ENCODE measurements at regions not wholly inside any gene's neighbourhood (a gene's known extent, or its start where the extent isn't known, plus 50 kb on each side); places are given as distances from the start of the nearest gene placed in this dataset.
"Not testable (repeated sequence)": the region's sequence is repeated elsewhere in the genome, so short reads cannot be mapped to it uniquely, and the experiment has no call there.

GRCh38 chr1:220421508-220421907 is 106.4 kb upstream of the MARK1 start:
- DNase-seq = no peak
- intact Hi-C loops (cut with DNase I) = no loop called here

GRCh38 chr1:220420726-220421125 is 107.2 kb upstream of the MARK1 start:
- intact Hi-C loops (cut with DNase I) = no loop called here

DNA sequence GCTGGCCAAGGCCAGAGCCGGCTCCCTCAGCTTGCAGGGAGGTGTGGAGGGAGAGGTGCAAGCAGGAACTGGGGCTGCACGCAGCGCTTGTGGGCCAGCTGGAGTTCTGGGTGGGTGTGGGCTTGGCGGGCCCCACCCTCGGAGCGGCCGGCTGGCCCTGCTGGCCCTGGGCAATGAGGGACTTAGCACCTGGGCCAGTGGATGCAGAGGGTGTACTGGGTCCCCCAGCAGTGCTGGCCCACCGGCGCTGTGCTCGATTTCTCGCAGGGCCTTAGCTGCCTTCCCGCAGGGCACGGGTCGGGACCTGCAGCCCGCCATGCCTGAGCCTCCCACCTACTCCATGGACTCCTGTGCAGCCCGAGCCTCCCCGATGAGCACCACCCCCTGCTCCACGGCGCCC is 115.6 kb upstream of the MARK1 start:
- intact Hi-C loops (cut with DNase I); DNase-seq: not testable (repeated sequence)

More at GRCh38 chr1:220420726-220421125, 107.2 kb upstream of the MARK1 start:
- DNase-seq = no peak

DNA sequence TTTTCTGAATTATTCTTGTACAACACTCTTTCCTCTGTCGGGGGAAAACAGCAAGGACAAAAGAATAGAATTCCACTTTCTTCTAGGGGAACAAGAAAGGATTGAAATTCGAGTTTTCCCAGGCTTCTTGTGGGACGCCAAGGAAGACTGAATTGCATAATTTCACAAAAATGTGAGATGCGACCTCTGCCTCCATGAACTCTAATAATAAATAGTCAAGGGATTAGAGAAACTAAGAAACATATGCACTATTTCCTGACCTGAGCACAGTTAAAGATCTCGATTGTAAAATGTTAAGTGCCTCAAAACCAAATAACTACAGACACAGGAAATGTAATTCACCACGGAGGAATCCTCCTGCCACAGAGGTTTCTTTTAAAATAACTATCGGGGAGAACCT is 117.3 kb upstream of the MARK1 start:
- intact Hi-C loops (cut with DNase I) = no loop called here
- DNase-seq = no peak

GRCh38 chr1:220409771-220410595 is 118.0 kb upstream of the MARK1 start:
- no peak for DNase-seq
- intact Hi-C loops (cut with DNase I) = no loop called here

DNA sequence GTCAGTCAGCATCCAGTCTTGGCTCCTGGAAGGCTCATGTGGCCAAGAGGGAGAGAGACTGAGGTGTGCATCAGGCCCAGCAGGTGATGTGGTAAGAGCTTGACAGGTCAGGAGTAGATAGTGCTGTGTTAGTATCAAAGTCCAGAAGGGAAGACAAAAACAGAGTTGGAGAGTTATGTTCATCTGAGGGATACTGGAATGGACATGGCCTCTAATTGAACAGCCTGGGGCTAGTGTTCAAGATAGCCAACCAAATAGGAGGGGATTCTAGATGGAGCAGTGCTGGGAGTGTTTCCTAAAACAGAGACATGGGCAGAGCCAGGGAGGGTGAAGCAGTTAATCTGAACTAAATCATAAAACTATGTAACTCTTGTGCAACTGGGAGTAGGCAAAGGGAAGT is 120.7 kb upstream of the MARK1 start:
- intact Hi-C loops (cut with DNase I) = no loop called here
- no peak for DNase-seq

DNA sequence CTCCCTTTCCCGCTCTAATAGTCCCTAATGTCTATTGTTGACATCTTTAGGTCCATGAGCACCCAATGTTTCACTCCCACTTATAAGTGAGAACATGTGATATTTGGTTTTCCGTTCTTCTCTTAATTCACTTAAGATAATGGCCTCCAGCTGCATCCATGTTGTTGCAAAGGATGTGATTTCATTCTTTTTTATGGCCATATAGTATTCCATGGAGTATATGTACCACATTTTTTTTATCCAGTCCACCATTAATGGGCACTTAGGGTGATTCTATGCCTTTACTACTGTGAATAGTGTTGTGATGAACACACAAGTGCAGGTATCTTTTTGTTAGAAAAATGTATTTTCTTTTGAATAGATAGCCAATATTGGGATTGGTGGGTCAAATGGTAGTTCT is 126.0 kb upstream of the RAB3GAP2 start:
- no peak for DNase-seq
- intact Hi-C loops (cut with DNase I) = no loop called here

- intact Hi-C loops (cut with DNase I) = no loop called here
- DNase-seq = no peak
These were observed 119.2 kb upstream of the RAB3GAP2 start for GRCh38 chr1:220391491-220391890.

DNA sequence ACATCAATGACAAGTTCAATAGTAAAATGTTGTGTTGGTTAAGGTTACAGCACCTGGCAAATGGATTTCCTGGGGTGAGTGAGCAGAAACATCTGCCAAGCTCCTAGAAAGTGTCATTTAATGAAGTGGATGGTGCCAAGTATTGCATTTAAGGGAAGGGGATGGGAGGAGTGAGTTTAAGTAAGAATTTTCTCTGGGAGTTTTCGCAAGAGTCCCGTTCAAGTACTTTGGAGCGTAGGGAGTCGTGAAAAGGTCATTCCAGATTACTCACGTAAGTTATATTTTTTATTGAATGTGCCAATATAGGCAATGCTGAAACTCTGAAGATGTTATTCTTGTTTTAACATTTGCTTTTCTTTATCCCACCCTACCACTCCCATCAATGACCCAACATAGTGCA is 117.4 kb upstream of the RAB3GAP2 start:
- intact Hi-C loops (cut with DNase I) = no loop called here
- DNase-seq = no peak

- no peak for DNase-seq
- intact Hi-C loops (cut with DNase I) = no loop called here
These were observed 114.4 kb upstream of the RAB3GAP2 start for GRCh38 chr1:220386494-220387195.

GRCh38 chr1:220385158-220385557 is 112.9 kb upstream of the RAB3GAP2 start:
- no peak for DNase-seq
- intact Hi-C loops (cut with DNase I) = no loop called here

GRCh38 chr1:220382994-220383393 is 110.7 kb upstream of the RAB3GAP2 start:
- intact Hi-C loops (cut with DNase I) = no loop called here

GRCh38 chr1:220380885-220381284 is 108.6 kb upstream of the RAB3GAP2 start:
- intact Hi-C loops (cut with DNase I) = no loop called here
- DNase-seq = no peak

More at GRCh38 chr1:220382994-220383393, 110.7 kb upstream of the RAB3GAP2 start:
- no peak for DNase-seq

- DNase-seq = no peak
- intact Hi-C loops (cut with DNase I) = no loop called here
These were observed 106.5 kb upstream of the RAB3GAP2 start for GRCh38 chr1:220378571-220379302.

GRCh38 chr1:220375715-220376114 is 103.5 kb upstream of the RAB3GAP2 start:
- DNase-seq = no peak
- intact Hi-C loops (cut with DNase I) = no loop called here

GRCh38 chr1:220374449-220374848 is 102.2 kb upstream of the RAB3GAP2 start:
- DNase-seq = no peak
- intact Hi-C loops (cut with DNase I) = no loop called here

- intact Hi-C loops (cut with DNase I) = no loop called here
- no peak for DNase-seq
These were observed 100.2 kb upstream of the RAB3GAP2 start for GRCh38 chr1:220372451-220372850.

GRCh38 chr1:220371324-220371723 is 99.1 kb upstream of the RAB3GAP2 start:
- no peak for DNase-seq
- intact Hi-C loops (cut with DNase I) = no loop called here

DNA sequence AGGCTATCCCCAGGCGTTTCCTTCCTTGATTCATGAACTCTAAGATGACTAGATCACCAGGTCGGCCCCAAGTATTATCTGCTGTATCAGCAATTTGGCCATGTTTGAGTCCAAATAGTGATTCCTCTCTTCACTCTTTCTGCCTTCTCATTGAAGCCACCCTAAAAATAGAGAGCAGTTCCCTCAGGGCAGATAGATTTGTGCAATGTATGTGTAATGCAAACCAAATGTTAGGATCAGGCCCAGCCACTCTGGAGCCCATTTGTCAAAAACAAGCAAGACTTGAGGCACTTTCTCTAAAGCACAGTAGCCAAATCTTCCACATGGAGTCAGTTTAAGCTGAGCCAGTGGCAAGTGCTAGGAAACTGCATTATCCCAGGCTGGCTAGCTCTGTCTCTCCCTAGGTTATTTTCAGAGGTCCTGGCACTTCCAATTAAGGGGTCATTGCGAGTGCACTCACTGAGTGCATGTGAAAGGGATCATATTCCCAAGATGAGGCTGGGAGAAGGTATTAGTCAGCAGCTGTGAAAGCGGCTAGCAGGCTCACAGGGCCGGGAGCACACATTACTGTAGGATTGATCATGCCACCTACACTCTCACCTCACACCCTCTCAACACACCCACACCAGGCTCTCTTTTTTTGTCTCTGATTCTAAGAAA is 97.9 kb upstream of the RAB3GAP2 start:
- peak in 32 of 42 donors; percentile 5 to 76 (median 31) for DNase-seq

More for the DNA sequence above, 97.9 kb upstream of the RAB3GAP2 start:
- intact Hi-C loops (cut with DNase I) = no loop called here

All from head of caudate nucleus (tissue), 42 donors.